Heart right ventricle (tissue), 16 donors: ENCODE measurements at regions not wholly inside any gene's neighbourhood (a gene's known extent, or its start where the extent isn't known, plus 50 kb on each side); places are given as distances from the start of the nearest gene placed in this dataset.

Experiments
- ATAC-seq, 8 donors: fragments of 200-7000 bp; cut with Tn5 transposase; one replicate each; pipeline ENCODE4 v1.9.1; 2020; ENCODE audit warnings: mild to moderate bottlenecking in 8 of 8, moderate library complexity in 8 of 8, moderate number of reproducible peaks in 1 of 8
- DNase-seq, 2 donors: peaks; one replicate each; pipeline ENCODE4 v3.0.0-alpha.2; 2020
- H3K27ac ChIP-seq, 10 donors: fragments of 200-600 bp; sonication (generic) in 2 of 10; one replicate each; pipeline versions ENCODE4 v1.5.0 to v1.8.0; 2020 to 2022; ENCODE audit warnings: mild to moderate bottlenecking in 3 of 10
- H3K27me3 ChIP-seq, 7 donors: fragments of 200-600 bp; one replicate each; pipeline ENCODE4 v1.8.0; 2021 to 2022; ENCODE audit warnings: mild to moderate bottlenecking in 2 of 7
- H3K36me3 ChIP-seq, 9 donors: fragments of 200-600 bp; sonication (generic) in 1 of 9; one replicate each; pipeline versions ENCODE4 v1.5.0 to v1.8.0; 2020 to 2022; ENCODE audit warnings: mild to moderate bottlenecking in 2 of 9
- H3K4me1 ChIP-seq, 9 donors: fragments of 200-600 bp; sonication (generic) in 1 of 9; one replicate each; pipeline versions ENCODE4 v1.5.0 to v1.8.0; 2020 to 2022; ENCODE audit warnings: mild to moderate bottlenecking in 4 of 9
- H3K4me3 ChIP-seq, 10 donors: fragments of 200-600 bp; sonication (generic) in 2 of 10; one replicate each; pipeline versions ENCODE4 v1.5.0 to v1.8.0; 2020 to 2022; ENCODE audit warnings: mild to moderate bottlenecking in 7 of 10, moderate library complexity in 2 of 10
- H3K9me3 ChIP-seq, 11 donors: fragments of 200-600 bp in 10 of 11; sonication (generic) in 2 of 11; one replicate each; pipeline versions ENCODE4 v1.5.0 to v1.8.0; 2013 to 2022; ENCODE audit warnings: mild to moderate bottlenecking in 2 of 11, control low read depth in 1 of 11, moderate library complexity in 1 of 11
- WGBS, 2 donors: extraction: QIAGEN DNeasy Blood & Tissue Kit; methylation state at CpG; one replicate each; pipeline ENCODE4 v1.1.7; 2013; ENCODE audit warnings: inconsistent platforms in 1 of 2; 5-methylcytosine and 5-hydroxymethylcytosine counted together
- intact Hi-C, 10 donors: fragments of 100-400 bp; cut with DNase I; formaldehyde crosslinking; loops; one replicate each; pipeline versions ENCODE4 v1.11.1 to v1.14.2; 2022
- TF ChIP-seq, protein P1 (sequence below), 9 donors: fragments of 200-600 bp; sonication (generic) in 2 of 9; IDR thresholded peaks; one replicate each; pipeline versions ENCODE4 v1.5.0 to v1.8.0; 2021 to 2022; ENCODE audit warnings: antibody characterized with exemption in 9 of 9, mild to moderate bottlenecking in 5 of 9, moderate library complexity in 1 of 9
- donor health status: Arrhythmogenic right ventricular cardiomyopathy.
- donor health status: ischemic (EF 13 %, LVEDD 7.1; RV severe dilation, severe dysfunction).
- donor health status: healthy with polysubstance abuse.
- donor health status: DM: no; HTN: yes; CAD: no.
- donor health status: DM: no; HTN: no; CAD: no.
- donor health status: ischemic (EF 25% LVEDD 6.9; RV normal size, moderate dysfunction).
- donor health status: ischemic (EF 25% LVEDD 5.7; RV mildly dilated, moderate dysfunction).
- donor health status: healthy.
- donor health status: DM: yes; HTN: yes; CAD: no.
- donor health status: Ischemic cardiomyopathy.
- donor health status: ischemic (EF 35%, LVEDD 5.7; RV mildly dilated, moderate dysfunction).
- donor health status: nonischemic (EF 11% LVEDD 7.7; RV severe dilation, severe dysfunction).
- donor health status: DM: yes; HTN: yes; CAD: no.
- donor health status: PGD.
- donor health status: ischemic (EF 29% LVEDD 5.4; RV normal size, mild dysfunction).
- donor health status: nonischemic (EF 23%, LVEDD 6.1; RV moderate dilation, normal function).

GRCh38 chr6:3664625-3665041, 86.9 kb downstream of the PXDC1 start:
- ATAC-seq (no peak), DNase-seq (no peak)
- WGBS, 2 donors, result 68 to 71% methylated on average over 8 of the region's 8 CpGs
- no peak overlapping the region for H3K27ac ChIP-seq
- H3K27me3 ChIP-seq, result peaks cover 0 to 5% (median 0%) of the 10 kb centered on the region in 7 donors
- TF ChIP-seq, protein P1, sequence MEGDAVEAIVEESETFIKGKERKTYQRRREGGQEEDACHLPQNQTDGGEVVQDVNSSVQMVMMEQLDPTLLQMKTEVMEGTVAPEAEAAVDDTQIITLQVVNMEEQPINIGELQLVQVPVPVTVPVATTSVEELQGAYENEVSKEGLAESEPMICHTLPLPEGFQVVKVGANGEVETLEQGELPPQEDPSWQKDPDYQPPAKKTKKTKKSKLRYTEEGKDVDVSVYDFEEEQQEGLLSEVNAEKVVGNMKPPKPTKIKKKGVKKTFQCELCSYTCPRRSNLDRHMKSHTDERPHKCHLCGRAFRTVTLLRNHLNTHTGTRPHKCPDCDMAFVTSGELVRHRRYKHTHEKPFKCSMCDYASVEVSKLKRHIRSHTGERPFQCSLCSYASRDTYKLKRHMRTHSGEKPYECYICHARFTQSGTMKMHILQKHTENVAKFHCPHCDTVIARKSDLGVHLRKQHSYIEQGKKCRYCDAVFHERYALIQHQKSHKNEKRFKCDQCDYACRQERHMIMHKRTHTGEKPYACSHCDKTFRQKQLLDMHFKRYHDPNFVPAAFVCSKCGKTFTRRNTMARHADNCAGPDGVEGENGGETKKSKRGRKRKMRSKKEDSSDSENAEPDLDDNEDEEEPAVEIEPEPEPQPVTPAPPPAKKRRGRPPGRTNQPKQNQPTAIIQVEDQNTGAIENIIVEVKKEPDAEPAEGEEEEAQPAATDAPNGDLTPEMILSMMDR (IDR thresholded peaks at IDR 0.05), result no peak
- no peaks in the 10 kb centered on the region for H3K36me3 ChIP-seq
- H3K4me1 ChIP-seq, result no peaks in the 10 kb centered on the region
- peaks cover 0 to 21% (median 9%) of the 10 kb centered on the region in 11 donors for H3K9me3 ChIP-seq
- intact Hi-C loops, result no loop called here
- H3K4me3 ChIP-seq, result no peak overlapping the region

DNA sequence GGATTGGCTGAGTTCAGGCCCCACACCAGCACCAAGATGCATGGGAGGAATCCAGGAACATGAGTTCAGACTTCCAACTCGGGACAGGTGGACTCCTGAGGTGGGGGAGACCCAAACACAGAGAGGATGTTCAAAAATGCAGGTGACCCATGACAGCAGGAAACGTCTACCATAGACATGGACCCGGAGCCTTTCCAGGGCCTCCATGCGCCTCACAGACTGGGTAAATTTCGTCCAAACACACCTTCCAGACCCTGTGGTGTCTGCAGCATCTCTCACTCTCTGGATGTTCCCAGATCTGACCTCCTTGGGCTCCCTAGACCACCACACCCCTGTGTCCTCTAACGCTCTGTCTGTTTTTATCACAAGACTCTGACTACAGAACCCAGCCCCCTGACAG, 87.7 kb downstream of the PXDC1 start:
- no peak overlapping the region for H3K27ac ChIP-seq
- no peaks in the 10 kb centered on the region for H3K4me1 ChIP-seq
- peaks cover 0 to 5% (median 0%) of the 10 kb centered on the region in 7 donors for H3K27me3 ChIP-seq
- TF ChIP-seq, protein P1 (IDR thresholded peaks at IDR 0.05), result no peak
- peaks cover 0 to 13% (median 2%) of the 10 kb centered on the region in 11 donors for H3K9me3 ChIP-seq
- intact Hi-C loops, result no loop called here
- no peak overlapping the region for H3K4me3 ChIP-seq
- no peaks in the 10 kb centered on the region for H3K36me3 ChIP-seq
- ATAC-seq (no peak), DNase-seq (no peak)
- WGBS, 2 donors, result 87 to 92% methylated on average over 6 of the region's 6 CpGs

- intact Hi-C loops, result no loop called here
- H3K27me3 ChIP-seq, result peaks cover 0 to 5% (median 0%) of the 10 kb centered on the region in 7 donors
- no peak overlapping the region for H3K27ac ChIP-seq
- no peak for DNase-seq
- H3K4me3 ChIP-seq, result no peak overlapping the region
- peaks cover 0 to 8% (median 0%) of the 10 kb centered on the region in 11 donors for H3K9me3 ChIP-seq
- no peaks in the 10 kb centered on the region for H3K36me3 ChIP-seq
- no peak for ATAC-seq
- H3K4me1 ChIP-seq, result no peaks in the 10 kb centered on the region
- 69 to 71% methylated on average over 8 of the region's 8 CpGs for whole genome bisulfite sequencing, 2 donors
- TF ChIP-seq, protein P1 (IDR thresholded peaks at IDR 0.05), result no peak
Measured at GRCh38 chr6:3663081-3663480, 88.4 kb downstream of the PXDC1 start.

GRCh38 chr6:3661390-3661789, 90.1 kb downstream of the PXDC1 start:
- no peak overlapping the region for H3K4me3 ChIP-seq
- DNase-seq (no peak), ATAC-seq (no peak)
- no peaks in the 10 kb centered on the region for H3K36me3 ChIP-seq
- H3K4me1 ChIP-seq, result no peaks in the 10 kb centered on the region
- TF ChIP-seq, protein P1 (IDR thresholded peaks at IDR 0.05), result no peak
- H3K27me3 ChIP-seq, result peaks cover 0 to 5% (median 0%) of the 10 kb centered on the region in 7 donors
- no peaks in the 10 kb centered on the region for H3K9me3 ChIP-seq
- no peak overlapping the region for H3K27ac ChIP-seq
- WGBS, 2 donors, result 91 to 92% methylated on average over 12 of the region's 12 CpGs
- intact Hi-C loops, result no loop called here
